Endothelial cell of umbilical vein (primary cell): ENCODE measurements at regions not wholly inside any gene's neighbourhood (a gene's known extent, or its start where the extent isn't known, plus 50 kb on each side); places are given as distances from the start of the nearest gene placed in this dataset.

ENCODE experiments used
- BruUV-seq: library from RNA; stranded (reverse); fragments of 400-500 nt; replicated peaks from 2 replicates; lab custom pipeline; 2021; lab: Mats Ljungman, UMichigan
- CTCF ChIA-PET: fragments of 300-600, 350-600 bp; sonication (Branson Sonifier 250); formaldehyde crosslinking; loops from one replicate; lab custom pipeline; 2021; ENCODE audit warnings: antibody characterized with exemption, inconsistent platforms; lab: Charles Lee
- POLR2A ChIA-PET: fragments of 300-600, 350-600 bp; sonication (Branson Sonifier 250); formaldehyde crosslinking; loops from one replicate; lab custom pipeline; 2021; ENCODE audit warnings: antibody characterized with exemption, inconsistent platforms; lab: Charles Lee
- DNase-seq: peaks from one replicate; pipeline ENCODE4 v3.0.0-alpha.2; 2011; ENCODE audit warnings: low read depth, low spot score
- FAIRE-seq: peaks from 2 replicates; lab custom pipeline; 2011; peaks lifted over from hg19 to GRCh38; lab: Jason Lieb, UNC
- H2AFZ ChIP-seq: 2 replicates; pipeline ENCODE4 v1.6.0; 2012; ENCODE audit warnings: low read depth, low read length, control low read depth, inconsistent platforms
- H3K27ac ChIP-seq: 2 replicates; pipeline ENCODE4 v1.5.1; 2011; ENCODE audit warnings: low read depth, mild to moderate bottlenecking, control low read depth, low read length, moderate library complexity; ENCODE audit not compliant: insufficient read depth
- H3K27me3 ChIP-seq, 2 experiments: 2 replicates each; pipeline versions ENCODE4 v1.6.0 to v1.6.1; 2011; ENCODE audit warnings: low read length in 2 of 2, mixed read lengths in 1 of 2; ENCODE audit not compliant: control insufficient read depth in 2 of 2, insufficient read depth in 2 of 2
- H3K36me3 ChIP-seq, 2 experiments: 2 replicates in 1 of 2; 3 replicates in 1 of 2; pipeline ENCODE4 v1.5.1; 2011; ENCODE audit warnings: low read length in 2 of 2, mild to moderate bottlenecking in 1 of 2, moderate library complexity in 1 of 2; ENCODE audit not compliant: control insufficient read depth in 2 of 2, insufficient read depth in 2 of 2; ENCODE audit errors: extremely low read depth in 1 of 2
- H3K4me1 ChIP-seq: 3 replicates; pipeline ENCODE4 v1.5.1; 2011; ENCODE audit warnings: mild to moderate bottlenecking, low read length; ENCODE audit not compliant: control insufficient read depth, insufficient read depth; ENCODE audit errors: extremely low read depth
- H3K4me2 ChIP-seq: 2 replicates; pipeline ENCODE4 v1.6.1; 2011; ENCODE audit warnings: low read length, control low read depth, mixed read lengths; ENCODE audit not compliant: insufficient read depth
- H3K4me3 ChIP-seq, 3 experiments: fragments of 200-600 bp in 1 of 3; sonication (generic), shearing (Covaris generic) in 1 of 3; replicated peaks in 1 of 3; 2 replicates each; pipeline ENCODE4 v1.5.1; 2011 to 2016; ENCODE audit warnings: control low read depth in 3 of 3, low read length in 3 of 3, mild to moderate bottlenecking in 2 of 3, inconsistent platforms in 1 of 3, low read depth in 1 of 3, moderate library complexity in 1 of 3; ENCODE audit not compliant: insufficient read depth in 1 of 3
- H3K79me2 ChIP-seq: 2 replicates; pipeline ENCODE4 v1.6.0; 2012; ENCODE audit warnings: low read length, inconsistent platforms; ENCODE audit not compliant: control insufficient read depth, insufficient read depth
- H3K9ac ChIP-seq: replicated peaks from 2 replicates; pipeline ENCODE3; 2011; ENCODE audit warnings: low read length, control low read depth; ENCODE audit not compliant: insufficient read depth; ENCODE audit errors: extremely low read depth
- H3K9me1 ChIP-seq: replicated peaks from 3 replicates; pipeline ENCODE4 v1.6.0; 2011; ENCODE audit warnings: mild to moderate bottlenecking, low read length; ENCODE audit not compliant: control insufficient read depth, insufficient read depth; ENCODE audit errors: extremely low read depth
- H3K9me3 ChIP-seq: replicated peaks from 2 replicates; pipeline ENCODE4 v1.5.1; 2012; ENCODE audit warnings: low read length, inconsistent platforms; ENCODE audit not compliant: control insufficient read depth, insufficient read depth
- H4K20me1 ChIP-seq: replicated peaks from 2 replicates; pipeline ENCODE3; 2011; ENCODE audit warnings: mild to moderate bottlenecking, low read length; ENCODE audit not compliant: control insufficient read depth, insufficient read depth; ENCODE audit errors: extremely low read depth
- CTCF ChIP-seq, 2 donors: IDR thresholded peaks; 1 replicate in 1 of 2; 2 replicates in 1 of 2; pipeline ENCODE4 v1.5.1; 2011; ENCODE audit warnings: low read length in 2 of 2, mild to moderate bottlenecking in 2 of 2, moderate library complexity in 2 of 2, control low read depth in 1 of 2, inconsistent platforms in 1 of 2, low read depth in 1 of 2; ENCODE audit not compliant: insufficient read depth in 1 of 2; ENCODE audit errors: extremely low read depth in 1 of 2
- EZH2 ChIP-seq: IDR thresholded peaks from 2 replicates; pipeline ENCODE4 v1.6.1; 2012; ENCODE audit warnings: borderline replicate concordance, low read depth, mild to moderate bottlenecking, moderate library complexity, low read length, inconsistent platforms; ENCODE audit not compliant: severe bottlenecking
- FOS ChIP-seq: IDR thresholded peaks from 2 replicates; pipeline ENCODE4 v1.6.1; 2011; ENCODE audit warnings: mild to moderate bottlenecking, low read length, moderate library complexity, borderline replicate concordance; ENCODE audit not compliant: insufficient read depth
- GATA2 ChIP-seq: IDR thresholded peaks from 2 replicates; pipeline ENCODE4 v1.7.0; 2011; ENCODE audit warnings: low read depth, mild to moderate bottlenecking, moderate library complexity, mixed read lengths, low read length; ENCODE audit not compliant: insufficient read length, insufficient read depth
- JUN ChIP-seq: IDR thresholded peaks from 2 replicates; pipeline ENCODE4 v1.6.1; 2011; ENCODE audit warnings: borderline replicate concordance, low read depth; ENCODE audit not compliant: insufficient read length, insufficient read depth
- MAX ChIP-seq: IDR thresholded peaks from 2 replicates; pipeline ENCODE4 v1.6.1; 2011; ENCODE audit not compliant: insufficient read depth, insufficient read length
- MYC ChIP-seq: IDR thresholded peaks from one replicate; pipeline ENCODE4 v1.6.1; 2011; ENCODE audit warnings: mild to moderate bottlenecking, low read depth, low read length
- POLR2A ChIP-seq: IDR thresholded peaks from 2 replicates; pipeline ENCODE4 v1.6.1; 2012; ENCODE audit warnings: low read depth, mild to moderate bottlenecking, control low read depth, low read length
- POLR2AphosphoS5 ChIP-seq: IDR thresholded peaks from 2 replicates; pipeline ENCODE4 v1.6.1; 2012; ENCODE audit warnings: low read depth, mild to moderate bottlenecking, control low read depth, low read length, moderate library complexity; ENCODE audit not compliant: insufficient read depth
- dilution Hi-C: fragments of 300-500 bp; cut with MboI; formaldehyde crosslinking; loops from one replicate; pipeline ENCODE4 v1.15.0; 2019; ENCODE audit warnings: low sequenced_read_pairs; ENCODE audit not compliant: extremely low pct_ligation_motif_present
- intact Hi-C: fragments of 100-400 bp; cut with micrococcal nuclease; formaldehyde crosslinking; loops from one replicate; pipeline ENCODE4 v1.10.0; 2022

- H3K36me3 ChIP-seq = no peaks in the 10 kb centered on the region
- BruUV-seq = no TSS peak
- no peak overlapping the region for H3K27ac ChIP-seq
- no peak overlapping the region for H3K4me2 ChIP-seq
- DNase-seq = no peak
- no peaks in the 10 kb centered on the region for H4K20me1 ChIP-seq
- no peak overlapping the region for H3K4me3 ChIP-seq
- TF ChIP-seq GATA2 (no peak), JUN (no peak), FOS (no peak), POLR2AphosphoS5 (no peak), EZH2 (no peak), CTCF (IDR thresholded peaks at IDR 0.05; ENCODE audit: extremely low read depth in 1 of 2, insufficient read depth in 1 of 2, low read depth in 1 of 2, low read length in 2 of 2) (no peak), POLR2A (no peak), MAX (no peak), MYC (no peak)
- intact Hi-C loops (no loop called here), dilution Hi-C loops (no loop called here)
- no peaks in the 10 kb centered on the region for H3K9me1 ChIP-seq
- CTCF ChIA-PET = interaction anchor here (0.9 to 1.5 kb wide), 4 partner anchors 10 to 39 kb away, joined by 3 to 5 read pairs (median 4); no protein-coding TSS in a partner anchor
- peaks cover 0 to 6% of the 10 kb centered on the region in 2 experiments for H3K27me3 ChIP-seq
- no peaks in the 10 kb centered on the region for H3K79me2 ChIP-seq
- no peaks in the 10 kb centered on the region for H3K9me3 ChIP-seq
- FAIRE-seq = no peak
- POLR2A ChIA-PET = no interaction called here
- H3K4me1 ChIP-seq = no peaks in the 10 kb centered on the region
- no peak overlapping the region for H2AFZ ChIP-seq
- H3K9ac ChIP-seq = no peak overlapping the region
Observed at GRCh38 chr9:121581786-121582600, 69.4 kb upstream of the DAB2IP start.
